ENCODE measurements at regions not wholly inside any gene's neighbourhood (a gene's known extent, or its start where the extent isn't known, plus 50 kb on each side); places are given as distances from the start of the nearest gene placed in this dataset.
"Not testable (repeated sequence)": the region's sequence is repeated elsewhere in the genome, so short reads cannot be mapped to it uniquely, and the experiment has no call there.

- no peak for DNase-seq
Observed at GRCh38 chr2:236417150-236417549, 152.5 kb upstream of the ACKR3 start.

DNA sequence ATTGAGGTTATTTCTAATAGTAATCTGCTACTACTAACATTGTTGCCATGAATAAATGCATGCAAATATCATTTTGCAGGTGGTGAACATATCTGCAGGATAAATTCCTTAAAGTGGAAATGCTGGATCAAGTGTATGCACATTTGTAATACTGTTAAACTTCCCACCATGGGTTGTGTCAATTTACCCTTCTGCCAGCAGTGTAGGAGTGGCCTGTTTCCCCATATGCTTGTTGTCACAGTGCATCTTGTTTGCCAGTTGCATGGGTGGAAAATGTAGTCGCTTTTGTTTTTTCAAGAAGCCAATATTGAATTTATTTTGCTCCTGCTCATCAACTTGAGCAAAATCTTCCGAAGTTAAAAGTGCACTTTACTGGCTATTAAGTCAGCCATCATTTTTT, 139.0 kb upstream of the ACKR3 start:
- DNase-seq = no peak

GRCh38 chr2:236434593-236434992, 135.0 kb upstream of the ACKR3 start:
- no peak for DNase-seq

GRCh38 chr2:236440110-236440881, 129.3 kb upstream of the ACKR3 start:
- DNase-seq = no peak

DNA sequence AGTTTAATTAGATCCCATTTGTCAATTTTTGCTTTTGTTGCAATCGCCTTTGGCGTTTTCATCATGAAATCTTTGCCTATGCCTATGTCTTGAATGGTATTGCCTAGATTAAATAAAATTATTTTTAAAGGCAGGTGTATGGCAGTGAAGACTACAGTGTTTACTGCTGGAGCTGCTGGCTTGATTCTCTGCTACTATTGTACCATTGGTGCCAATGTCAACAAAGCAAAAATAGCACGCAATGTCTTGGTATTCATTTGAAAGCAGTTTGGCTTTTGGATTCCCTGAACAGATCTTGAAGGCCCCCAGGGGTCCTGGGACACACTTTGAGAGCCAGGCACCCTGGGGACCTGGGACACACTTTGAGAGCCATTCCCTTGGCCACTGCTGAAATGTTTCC, 125.4 kb upstream of the ACKR3 start:
- no peak for DNase-seq

GRCh38 chr2:236445678-236446077, 123.9 kb upstream of the ACKR3 start:
- no peak for DNase-seq

- DNase-seq = no peak
Observed at GRCh38 chr2:236446521-236446920, 123.1 kb upstream of the ACKR3 start.

- no peak for DNase-seq
Observed at GRCh38 chr2:236449167-236449761, 120.4 kb upstream of the ACKR3 start.

DNA sequence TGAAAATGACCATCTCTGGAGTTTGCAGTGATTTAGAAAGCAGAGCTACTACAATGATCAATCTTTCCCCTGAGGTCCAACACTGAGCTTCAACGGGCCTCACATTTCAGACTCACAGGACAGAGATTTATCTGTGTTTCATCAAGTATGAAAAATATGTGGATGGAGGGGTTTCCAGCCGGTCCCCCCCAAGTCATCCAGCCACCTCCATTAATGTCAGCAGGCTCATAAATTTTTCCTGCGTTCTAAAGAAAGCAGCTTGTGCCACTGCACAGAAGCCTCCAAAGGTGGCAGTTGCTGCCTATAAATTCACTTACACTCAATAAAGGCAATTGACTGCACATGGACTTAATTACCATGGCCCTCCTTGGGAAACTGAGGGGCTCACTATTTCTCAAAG, 117.4 kb upstream of the ACKR3 start:
- no peak for DNase-seq

- no peak for DNase-seq
Observed at GRCh38 chr2:236454076-236454475, 115.5 kb upstream of the ACKR3 start.

- DNase-seq = no peak
Observed at GRCh38 chr2:236459393-236459792, 110.2 kb upstream of the ACKR3 start.

- DNase-seq = no peak
Observed at GRCh38 chr2:236464140-236464539, 105.5 kb upstream of the ACKR3 start.

- DNase-seq = no peak
Observed at GRCh38 chr2:236472720-236473495, 96.7 kb upstream of the ACKR3 start.

GRCh38 chr2:236473691-236474090, 95.9 kb upstream of the ACKR3 start:
- DNase-seq = no peak

DNA sequence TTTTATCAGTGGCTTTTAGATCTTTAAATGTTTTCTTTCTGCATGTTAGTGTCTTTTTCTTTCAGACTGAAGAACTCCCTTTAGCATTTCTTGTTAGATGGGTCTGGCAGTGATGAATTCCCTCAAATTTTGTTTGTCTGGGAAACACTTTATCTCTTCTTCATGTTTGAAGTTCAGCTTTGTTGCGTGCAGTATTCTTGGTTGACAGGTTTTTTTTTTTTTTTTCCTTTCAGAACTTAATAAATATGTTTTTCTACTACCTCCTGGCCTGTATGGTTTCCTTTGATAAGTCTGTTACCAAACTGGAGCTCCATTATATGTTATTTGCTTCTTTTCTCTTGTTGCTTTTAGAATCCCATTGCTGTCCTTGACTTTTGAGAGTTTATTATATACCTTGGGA, 89.8 kb upstream of the ACKR3 start:
- no peak for DNase-seq

DNA sequence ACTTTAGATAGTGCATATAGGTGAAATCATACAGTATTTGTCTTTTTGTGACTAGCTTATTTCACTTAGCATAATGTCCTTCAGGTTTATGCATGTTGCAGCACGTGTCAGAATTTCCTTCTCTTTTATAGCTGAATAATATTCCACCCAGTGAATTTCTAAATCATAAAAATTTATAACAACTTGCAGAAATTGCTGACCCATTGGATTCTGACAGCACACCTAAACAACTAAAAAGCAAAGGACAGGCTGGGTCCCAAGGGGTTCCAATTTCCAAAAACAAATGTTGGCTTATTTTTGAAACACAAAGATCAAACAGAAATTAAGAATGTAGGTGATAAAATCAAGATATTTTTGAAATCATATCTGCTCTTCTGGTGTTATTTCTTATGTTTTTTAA, 86.5 kb upstream of the ACKR3 start:
- no peak for DNase-seq

DNA sequence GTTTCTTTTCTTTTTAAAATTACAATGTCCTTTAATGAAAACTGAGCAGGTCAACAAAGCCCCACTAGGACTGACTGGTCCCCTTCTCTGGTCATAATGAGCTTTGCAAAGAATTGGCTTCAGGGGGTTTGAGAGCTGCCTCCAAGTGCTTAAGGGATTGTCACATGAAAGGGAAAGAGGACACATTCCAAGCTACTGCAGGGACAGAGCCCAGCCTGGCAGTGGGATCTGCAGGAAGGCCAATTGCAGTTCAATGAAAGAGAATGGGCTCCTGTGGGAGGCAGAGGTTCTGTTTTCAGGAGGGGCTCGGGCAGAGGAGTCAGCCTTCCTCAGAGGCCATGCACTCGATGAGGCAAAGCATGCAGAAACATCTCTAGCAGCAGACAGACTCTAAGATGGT, 84.1 kb upstream of the ACKR3 start:
- no peak for DNase-seq

- not testable (repeated sequence) for DNase-seq
Observed at GRCh38 chr2:236489083-236489482, 80.5 kb upstream of the ACKR3 start.

DNA sequence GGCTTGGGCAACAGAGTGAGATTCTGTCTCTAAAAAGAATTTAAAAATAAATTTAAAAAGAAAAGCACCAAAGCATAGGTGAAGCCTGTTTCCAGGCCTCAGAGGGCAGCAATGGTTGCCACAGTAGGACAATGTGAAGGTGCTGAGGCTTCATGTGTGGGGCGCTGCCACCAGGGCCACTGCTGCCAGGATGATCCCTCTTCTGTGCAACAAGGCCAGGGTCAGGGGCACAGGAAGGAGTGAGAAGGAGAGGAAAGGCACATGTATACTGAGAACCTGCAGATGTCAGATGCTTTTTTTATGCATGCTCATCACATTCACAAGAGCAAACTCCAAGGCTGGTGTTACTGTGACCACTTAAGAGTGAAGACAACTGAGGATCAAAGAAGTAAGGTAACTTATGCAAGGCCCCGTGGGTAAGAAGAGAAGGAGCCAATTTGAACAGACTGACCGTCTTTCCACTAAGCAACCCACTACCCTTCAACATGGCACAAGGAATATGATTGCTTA, 79.7 kb upstream of the ACKR3 start:
- DNase-seq = no peak

GRCh38 chr2:236496340-236496739, 73.3 kb upstream of the ACKR3 start:
- DNase-seq = no peak

DNA sequence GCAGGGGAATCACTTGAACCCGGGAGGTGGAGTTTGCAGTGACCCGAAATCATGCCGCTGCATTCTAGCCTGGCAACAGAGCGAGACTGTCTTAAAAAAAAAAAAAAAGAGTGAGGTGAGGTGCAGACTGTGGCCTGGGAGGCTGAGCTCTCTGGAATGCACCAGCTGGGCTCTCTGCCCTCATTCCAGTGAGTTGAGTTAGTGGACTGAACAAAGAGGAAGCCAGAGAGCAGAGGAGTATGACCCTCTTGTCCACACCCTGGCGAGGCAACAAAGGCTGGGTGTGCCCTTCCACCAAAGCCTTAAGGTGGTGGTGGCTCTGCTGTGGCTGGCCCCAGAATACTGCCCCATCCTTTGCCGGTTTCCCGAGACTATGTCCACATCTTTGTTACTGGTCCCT, 71.3 kb upstream of the ACKR3 start:
- no peak for DNase-seq

DNA sequence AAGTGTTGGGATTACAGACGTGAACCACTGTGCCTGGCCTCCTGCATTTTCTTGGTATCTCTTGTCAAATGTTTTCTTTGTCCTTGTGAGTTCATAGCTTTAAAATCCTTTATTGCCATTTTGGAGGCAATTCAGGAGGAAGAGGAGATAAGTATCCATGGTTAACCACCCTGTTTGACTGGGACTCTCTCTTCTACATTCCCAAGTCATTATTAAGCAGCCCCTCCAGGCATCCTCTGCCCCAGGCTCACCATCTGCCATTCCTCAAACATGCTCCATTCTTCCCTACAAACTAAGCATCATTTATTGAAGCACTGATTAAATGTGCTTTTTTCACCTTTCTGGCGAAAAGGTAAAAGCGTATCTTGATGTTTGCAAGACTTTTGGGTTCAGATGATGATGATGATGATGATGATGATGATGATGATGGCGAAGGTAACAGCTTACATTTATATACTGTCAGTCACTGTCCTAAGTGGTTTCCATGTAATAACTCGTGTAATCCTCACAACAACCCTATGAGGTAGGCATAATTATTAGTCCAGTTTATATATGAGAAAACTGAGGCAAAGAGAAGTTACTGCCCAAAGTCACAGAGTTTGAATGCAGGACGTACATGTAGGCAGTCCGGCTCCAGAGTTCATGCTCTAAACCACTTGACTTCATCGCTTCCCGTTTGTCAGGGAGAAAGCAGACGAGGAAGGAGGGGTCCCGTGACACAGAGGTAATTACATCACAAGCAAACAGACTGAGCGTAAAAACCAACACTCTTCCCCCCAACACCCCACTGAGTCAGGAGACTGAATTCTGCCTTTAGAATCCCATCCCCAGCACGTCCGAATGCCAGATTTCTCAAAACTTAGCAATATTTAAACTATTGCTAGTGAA, 69.7 kb upstream of the ACKR3 start:
- no peak for DNase-seq

- DNase-seq = no peak
Observed at GRCh38 chr2:236501026-236501425, 68.6 kb upstream of the ACKR3 start.

Data from CD4-positive, alpha-beta T cell treated with Interferon gamma for 1 hour (primary cell).